ENCODE measurements at regions not wholly inside any gene's neighbourhood (a gene's known extent, or its start where the extent isn't known, plus 50 kb on each side); places are given as distances from the start of the nearest gene placed in this dataset.

- ATAC-seq (no peak), DNase-seq (no peak)
- H3K79me2 ChIP-seq (ENCODE audit: low read length): no peaks in the 10 kb centered on the region
- H3K9ac ChIP-seq (ENCODE audit: low read length): no peak overlapping the region
- H4K20me1 ChIP-seq (ENCODE audit: low read length): no peaks in the 10 kb centered on the region
- H3K9me2 ChIP-seq (replicated peaks; ENCODE audit: low read length): no peaks in the 10 kb centered on the region
- no TSS peak for BruUV-seq (replicated peaks)
- no peaks in the 10 kb centered on the region; the same call in 1 of the 2 replicates for H3K4me1 ChIP-seq (ENCODE audit: insufficient read depth, low read length)
- intact Hi-C loops (cut with micrococcal nuclease): no loop called here
- no peak overlapping the region for H3K27ac ChIP-seq (ENCODE audit: low read length)
- POLR2A ChIA-PET (ENCODE audit: unreplicated experiment): no interaction called here
- H3K36me3 ChIP-seq (ENCODE audit: low read depth, low read length): no peaks in the 10 kb centered on the region
- no peak overlapping the region for H3K4me3 ChIP-seq (ENCODE audit: low read length)
- no peak overlapping the region for H3K4me2 ChIP-seq (ENCODE audit: low read length)
- CTCF ChIA-PET: no interaction called here
- H3K27me3 ChIP-seq (ENCODE audit: low read length): no peaks in the 10 kb centered on the region
- no peak overlapping the region for H2AFZ ChIP-seq (ENCODE audit: low read length)
- TF ChIP-seq EZH2phosphoT487 (IDR thresholded peaks at IDR 0.05; ENCODE audit: borderline replicate concordance, low read length) (no peak), CTCF (conservative IDR thresholded peaks at IDR 0.05; ENCODE audit: low read depth, low read length) (no peak), EZH2 (IDR thresholded peaks at IDR 0.05; ENCODE audit: low read length, unreplicated experiment) (no peak)
- no peaks in the 10 kb centered on the region for H3K9me3 ChIP-seq (ENCODE audit: low read length)
- no peaks in the 10 kb centered on the region for H3F3A ChIP-seq (ENCODE audit: low read length, unreplicated experiment)
These were observed 488.4 kb upstream of the AKR1E2 start for GRCh38 chr10:4337563-4337962.

GRCh38 chr10:4334871-4335270 lies 491.1 kb upstream of the AKR1E2 start:
- Histone ChIP-seq H3K4me2 (ENCODE audit: low read length) (no peak overlapping the region), H3K9me3 (ENCODE audit: low read length) (no peaks in the 10 kb centered on the region), H3K79me2 (ENCODE audit: low read length) (no peaks in the 10 kb centered on the region), H3K9ac (ENCODE audit: low read length) (no peak overlapping the region), H3K4me1 (ENCODE audit: insufficient read depth, low read length) (peaks cover 4% of the 10 kb centered on the region; the same call in 1 of the 2 replicates), H3K27me3 (ENCODE audit: low read length) (no peaks in the 10 kb centered on the region), H3K36me3 (ENCODE audit: low read depth, low read length) (no peaks in the 10 kb centered on the region), H3K4me3 (ENCODE audit: low read length) (no peak overlapping the region), H3K9me2 (replicated peaks; ENCODE audit: low read length) (no peaks in the 10 kb centered on the region), H4K20me1 (ENCODE audit: low read length) (no peaks in the 10 kb centered on the region), H3F3A (ENCODE audit: low read length, unreplicated experiment) (no peaks in the 10 kb centered on the region), H2AFZ (ENCODE audit: low read length) (no peak overlapping the region), H3K27ac (ENCODE audit: low read length) (no peak overlapping the region)
- no peak for ATAC-seq
- no TSS peak for BruUV-seq (replicated peaks)
- ChIA-PET POLR2A (ENCODE audit: unreplicated experiment) (no interaction called here), CTCF (no interaction called here)
- no peak for DNase-seq
- intact Hi-C loops (cut with micrococcal nuclease): no loop called here
- TF ChIP-seq EZH2phosphoT487 (IDR thresholded peaks at IDR 0.05; ENCODE audit: borderline replicate concordance, low read length): no peak
- TF ChIP-seq CTCF (conservative IDR thresholded peaks at IDR 0.05; ENCODE audit: low read depth, low read length): no peak
- TF ChIP-seq EZH2 (IDR thresholded peaks at IDR 0.05; ENCODE audit: low read length, unreplicated experiment): no peak

- ATAC-seq (no peak), DNase-seq (no peak)
- H3K27ac ChIP-seq (ENCODE audit: low read length): no peak overlapping the region
- no peaks in the 10 kb centered on the region for H3K36me3 ChIP-seq (ENCODE audit: low read depth, low read length)
- intact Hi-C loops (cut with micrococcal nuclease): no loop called here
- H3K9me2 ChIP-seq (replicated peaks; ENCODE audit: low read length): no peaks in the 10 kb centered on the region
- no TSS peak for BruUV-seq (replicated peaks)
- CTCF ChIA-PET: no interaction called here
- no peaks in the 10 kb centered on the region for H3K9me3 ChIP-seq (ENCODE audit: low read length)
- no peaks in the 10 kb centered on the region for H3F3A ChIP-seq (ENCODE audit: low read length, unreplicated experiment)
- no peak overlapping the region for H3K4me3 ChIP-seq (ENCODE audit: low read length)
- H3K4me1 ChIP-seq (ENCODE audit: insufficient read depth, low read length): peaks cover 4% of the 10 kb centered on the region; the same call in 1 of the 2 replicates
- no peaks in the 10 kb centered on the region for H4K20me1 ChIP-seq (ENCODE audit: low read length)
- no peak overlapping the region for H2AFZ ChIP-seq (ENCODE audit: low read length)
- H3K4me2 ChIP-seq (ENCODE audit: low read length): no peak overlapping the region
- POLR2A ChIA-PET (ENCODE audit: unreplicated experiment): no interaction called here
- TF ChIP-seq CTCF (conservative IDR thresholded peaks at IDR 0.05; ENCODE audit: low read depth, low read length) (no peak), EZH2 (IDR thresholded peaks at IDR 0.05; ENCODE audit: low read length, unreplicated experiment) (no peak), EZH2phosphoT487 (IDR thresholded peaks at IDR 0.05; ENCODE audit: borderline replicate concordance, low read length) (no peak)
- H3K9ac ChIP-seq (ENCODE audit: low read length): no peak overlapping the region
- H3K79me2 ChIP-seq (ENCODE audit: low read length): no peaks in the 10 kb centered on the region
- no peaks in the 10 kb centered on the region for H3K27me3 ChIP-seq (ENCODE audit: low read length)
These were observed 492.0 kb upstream of the AKR1E2 start for GRCh38 chr10:4334015-4334414.

Measured in PC-3 (cell line).